ENCODE measurements at regions not wholly inside any gene's neighbourhood (a gene's known extent, or its start where the extent isn't known, plus 50 kb on each side); places are given as distances from the start of the nearest gene placed in this dataset.
"Not testable (repeated sequence)": the region's sequence is repeated elsewhere in the genome, so short reads cannot be mapped to it uniquely, and the experiment has no call there.

- DNase-seq, result no peak
Observed at GRCh38 chr12:84484798-84485197, 427.8 kb downstream of the SLC6A15 start.

DNA sequence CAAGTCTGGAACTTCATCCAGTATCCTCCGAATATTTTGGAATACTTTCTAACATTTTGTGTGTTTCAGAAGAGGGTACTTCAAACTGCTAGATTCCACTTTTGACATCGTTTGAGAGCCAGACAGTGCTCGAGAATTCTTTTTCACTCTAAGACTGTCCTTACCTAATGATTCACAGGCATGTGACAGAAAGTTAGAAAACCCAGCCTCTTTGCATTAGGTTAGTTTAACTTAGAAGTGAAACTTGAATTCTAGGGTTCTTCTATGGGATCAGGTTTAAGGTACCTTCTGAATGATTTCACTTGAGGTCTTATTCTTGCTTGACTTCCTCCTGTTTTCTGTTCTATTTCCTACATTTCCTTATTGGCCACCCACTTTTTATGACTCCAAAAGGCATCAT lies 431.8 kb downstream of the SLC6A15 start:
- DNase-seq, result no peak

DNA sequence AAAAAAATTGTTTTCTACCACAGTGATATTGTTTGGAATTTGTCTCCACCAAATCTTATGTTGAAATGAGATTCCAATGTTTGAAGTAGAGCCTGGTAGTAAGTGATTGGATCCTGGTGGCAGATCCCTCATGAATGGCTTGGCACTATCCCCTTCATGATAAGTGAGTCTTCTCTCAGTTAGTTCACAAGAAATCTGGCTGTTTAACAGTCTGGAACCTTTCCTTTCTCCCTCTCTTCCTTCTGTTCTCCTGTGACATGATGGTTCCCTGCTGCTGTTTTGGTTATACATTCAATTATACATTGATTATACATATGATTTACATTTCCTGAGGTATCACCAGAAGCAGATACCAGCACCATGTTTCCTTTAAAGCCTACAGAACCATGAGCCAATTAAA lies 442.2 kb downstream of the SLC6A15 start:
- no peak for DNase-seq

DNA sequence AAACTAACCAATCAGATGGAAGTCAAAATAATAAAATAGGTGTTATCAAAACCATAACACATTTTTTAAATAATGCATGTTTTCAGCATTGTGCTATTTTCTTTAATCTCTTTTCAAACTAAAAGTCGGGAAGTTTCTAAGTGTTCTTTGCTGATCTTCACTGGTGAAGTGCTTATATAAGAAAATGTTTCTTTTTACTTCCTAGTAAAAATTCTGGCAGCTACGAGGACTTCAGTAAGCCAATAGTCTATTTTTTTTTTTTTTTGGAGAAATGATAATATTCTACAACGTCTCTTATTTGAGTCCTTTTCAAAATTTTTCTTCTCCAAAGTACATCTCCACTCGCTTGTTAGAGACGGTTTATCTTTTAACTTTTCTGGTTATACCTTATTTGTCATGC lies 448.0 kb downstream of the SLC6A15 start:
- DNase-seq, result no peak

DNA sequence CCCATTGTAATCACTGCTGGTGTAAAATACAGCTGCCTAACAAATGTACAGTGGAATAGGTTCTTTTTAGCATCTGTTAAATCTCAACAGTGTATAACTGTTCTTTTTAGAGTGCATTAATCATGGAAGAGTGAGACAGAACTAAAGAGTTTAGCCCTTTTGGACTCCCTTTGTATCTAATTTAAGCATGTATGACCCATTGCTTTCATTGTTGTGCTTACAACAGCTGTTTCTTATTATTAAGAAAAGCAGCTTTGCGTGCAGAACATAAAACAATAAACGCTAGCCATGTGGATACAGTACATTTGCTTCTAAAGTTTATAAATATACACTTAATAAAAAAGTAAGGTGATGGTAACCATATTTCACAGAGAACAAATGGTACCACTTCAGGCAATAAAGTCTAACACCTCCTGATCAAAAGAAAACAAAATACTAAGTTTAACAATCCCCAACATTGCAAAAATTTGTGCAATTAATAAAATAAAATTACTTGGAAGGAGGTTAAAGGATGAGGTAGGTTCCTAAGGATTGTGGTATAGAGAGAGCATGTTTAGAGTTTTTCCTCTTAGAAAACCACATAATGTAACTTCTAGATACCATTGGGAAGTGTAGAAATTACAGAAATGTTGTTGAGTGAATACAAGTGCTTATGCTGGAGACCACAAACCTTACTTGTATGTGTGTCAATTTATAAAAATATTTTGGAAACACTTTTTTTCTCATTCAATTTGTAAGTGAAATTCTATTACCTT lies 448.7 kb downstream of the SLC6A15 start:
- no peak for DNase-seq

DNA sequence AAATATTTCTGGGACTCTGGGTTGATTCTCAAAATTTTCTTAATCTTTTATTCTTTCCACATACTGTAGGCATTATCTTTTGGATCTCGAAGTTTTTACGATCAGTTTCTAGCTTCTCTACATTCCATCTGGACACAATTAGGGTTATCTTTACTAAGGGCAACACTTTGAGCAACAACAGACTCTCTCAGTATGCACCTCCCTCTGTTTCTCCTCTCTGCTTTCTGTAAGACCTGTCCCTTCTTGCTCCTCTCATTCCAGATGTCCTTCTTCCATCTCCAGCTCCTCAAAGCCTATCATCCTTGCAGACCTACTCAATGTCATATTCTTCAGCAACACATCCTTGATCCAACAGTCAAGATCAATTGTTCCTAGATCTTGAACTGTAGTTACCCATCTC lies 457.0 kb downstream of the SLC6A15 start:
- no peak for DNase-seq

GRCh38 chr12:84446478-84446877 lies 466.1 kb downstream of the SLC6A15 start:
- not testable (repeated sequence) for DNase-seq

DNA sequence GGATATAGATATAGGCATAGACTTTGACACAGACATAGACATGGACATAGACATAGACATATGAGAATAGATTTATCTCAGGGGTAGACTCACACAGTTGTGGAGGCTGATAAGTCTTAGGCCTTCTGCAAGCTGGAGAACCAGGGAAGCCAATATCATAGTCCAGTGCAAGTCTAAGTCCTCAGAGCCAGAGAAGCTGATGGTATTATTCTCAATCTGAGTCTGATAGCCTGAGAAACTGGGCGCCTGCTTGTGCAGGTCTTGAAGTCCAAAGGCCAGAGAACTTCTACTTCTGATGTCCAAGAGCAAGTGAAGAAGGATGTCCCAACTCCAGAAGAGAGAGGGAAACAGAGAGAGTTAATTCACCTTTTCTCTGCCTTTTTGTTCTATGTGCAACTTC lies 476.5 kb downstream of the SLC6A15 start:
- no peak for DNase-seq

DNA sequence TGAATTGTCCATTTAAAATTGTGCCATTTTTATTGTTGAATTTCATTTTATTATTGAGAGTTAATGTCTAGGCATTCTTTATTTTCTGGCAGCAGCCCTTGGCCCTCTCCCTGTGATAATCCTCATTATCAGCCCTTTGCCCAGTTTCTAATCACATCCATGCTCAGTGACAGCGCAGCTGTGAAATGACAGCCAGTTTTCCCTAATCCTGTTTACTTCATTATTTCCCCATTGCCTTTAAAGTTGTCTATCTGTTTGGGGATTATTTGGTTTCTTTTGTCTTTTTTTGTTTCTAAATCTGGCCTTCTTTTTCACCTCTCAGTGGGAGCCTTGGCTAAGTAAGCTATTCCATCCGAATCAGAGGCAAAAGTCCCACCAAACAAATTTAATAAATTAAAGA lies 476.9 kb downstream of the SLC6A15 start:
- no peak for DNase-seq

DNA sequence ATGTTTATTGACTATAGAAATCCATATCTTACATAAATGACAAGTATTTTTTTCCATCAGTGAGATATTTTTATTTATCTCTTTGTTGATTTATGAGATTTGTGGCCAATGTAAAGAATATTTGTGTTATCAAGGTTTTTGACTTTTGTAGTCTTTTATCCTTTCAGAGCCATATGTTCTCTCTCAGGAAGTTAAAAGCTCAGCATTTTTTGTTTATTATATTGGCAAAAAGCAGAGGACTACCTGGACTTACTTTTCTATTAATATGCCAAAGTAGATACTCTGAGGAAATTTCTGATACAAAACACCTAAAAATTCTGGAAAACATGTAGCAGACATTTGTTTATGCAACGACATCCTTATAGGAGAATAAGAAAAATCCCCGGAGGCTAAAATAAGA lies 490.3 kb downstream of the SLC6A15 start:
- DNase-seq, result no peak

DNA sequence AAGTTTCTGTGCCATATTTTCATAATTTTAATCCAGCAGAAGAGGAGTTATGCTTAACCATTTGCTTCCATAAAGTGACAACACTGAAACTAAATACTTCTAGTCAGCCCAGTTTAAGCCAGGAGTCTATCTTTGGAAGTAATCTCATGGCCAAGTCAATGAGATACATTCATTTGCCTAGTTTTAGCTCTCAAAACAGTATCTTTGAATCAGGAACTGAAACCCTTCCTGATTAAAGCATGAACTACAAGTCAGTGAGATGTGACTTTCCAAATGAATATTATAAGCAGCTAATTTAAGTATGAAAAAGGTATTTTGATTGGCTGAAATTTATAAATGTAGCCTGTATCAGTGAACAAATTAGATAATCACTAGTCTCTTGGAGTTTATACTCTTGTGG lies 491.5 kb downstream of the SLC6A15 start:
- no peak for DNase-seq

DNA sequence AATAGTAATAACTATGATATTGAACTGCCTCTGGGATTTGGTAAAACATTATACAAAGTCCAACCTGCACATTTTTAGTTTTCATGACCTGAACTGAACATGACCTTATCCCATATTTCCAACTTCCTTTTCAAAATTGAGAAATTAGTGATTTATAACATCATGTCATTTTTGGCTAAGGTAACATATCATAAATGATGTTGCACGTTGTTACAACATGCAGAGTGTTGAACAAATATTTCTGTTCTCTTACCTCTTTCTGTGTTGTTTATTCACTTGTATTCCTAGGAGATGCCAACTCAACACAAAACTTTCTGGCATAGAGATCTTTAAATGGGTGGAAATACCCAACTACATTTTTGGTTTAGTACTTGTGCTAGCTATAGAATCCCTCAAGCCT lies 496.0 kb downstream of the SLC6A15 start:
- DNase-seq, result no peak

DNA sequence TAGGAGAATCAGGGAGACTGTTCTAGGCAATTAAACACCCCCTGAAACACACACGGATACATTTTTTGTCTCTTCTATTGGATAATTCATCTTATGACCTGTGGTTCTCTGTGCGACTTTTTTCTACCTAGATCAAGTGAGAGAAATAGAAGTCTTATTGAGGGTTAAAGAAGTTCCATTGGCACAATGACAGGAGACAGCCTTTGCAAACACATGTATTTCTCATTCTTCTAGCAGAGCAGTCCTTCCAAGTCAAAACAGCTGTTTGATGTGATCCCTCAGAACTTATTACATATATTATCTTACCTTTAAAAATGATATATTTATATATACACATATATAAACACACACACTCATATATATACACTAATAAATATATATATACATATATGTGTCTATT lies 496.7 kb downstream of the SLC6A15 start:
- no peak for DNase-seq

GRCh38 chr12:84413656-84414055 lies 498.9 kb downstream of the SLC6A15 start:
- DNase-seq, result peak; percentile 5

- no peak for DNase-seq
Observed at GRCh38 chr12:84412226-84412625, 500.4 kb downstream of the SLC6A15 start.

DNA sequence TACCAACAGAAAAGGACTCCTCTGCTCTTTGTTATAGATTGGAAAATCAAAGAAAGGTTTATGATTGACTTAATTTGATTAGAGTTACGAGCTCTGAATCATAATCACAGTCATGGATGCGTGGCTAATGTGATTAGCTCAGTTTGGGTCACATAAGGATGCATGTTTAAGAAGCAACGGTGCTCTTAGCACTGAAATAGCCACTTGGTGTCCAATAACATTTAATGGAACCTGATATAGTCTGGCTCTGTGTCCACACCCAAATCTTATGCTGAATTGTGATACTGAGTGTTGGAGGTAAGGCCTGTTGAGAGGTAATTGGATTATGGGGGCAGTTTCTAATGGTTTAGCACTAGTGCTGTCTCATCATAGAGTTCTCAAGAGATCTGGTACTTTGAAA lies 501.6 kb downstream of the SLC6A15 start:
- DNase-seq, result no peak

- DNase-seq, result no peak
Observed at GRCh38 chr12:84408936-84409335, 503.7 kb downstream of the SLC6A15 start.

DNA sequence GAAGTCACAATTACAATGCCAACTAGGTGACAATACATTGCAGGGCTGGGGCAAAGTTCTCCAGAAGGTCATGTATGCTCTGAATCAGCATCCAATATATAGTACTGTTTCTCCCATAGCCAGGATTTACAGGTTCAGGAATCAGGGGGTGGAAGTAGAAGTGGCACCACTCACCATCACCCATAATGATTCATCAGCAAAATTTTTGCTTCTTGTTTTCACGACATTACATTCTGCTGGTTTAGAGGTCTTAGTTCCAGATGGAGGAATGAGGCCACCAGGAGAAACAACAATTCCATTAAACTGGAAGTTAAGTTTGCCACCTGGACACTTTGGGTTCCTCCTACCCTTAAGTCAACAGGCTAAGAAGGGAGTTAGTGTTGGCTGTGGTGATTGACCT lies 505.9 kb downstream of the SLC6A15 start:
- DNase-seq, result not testable (repeated sequence)

DNA sequence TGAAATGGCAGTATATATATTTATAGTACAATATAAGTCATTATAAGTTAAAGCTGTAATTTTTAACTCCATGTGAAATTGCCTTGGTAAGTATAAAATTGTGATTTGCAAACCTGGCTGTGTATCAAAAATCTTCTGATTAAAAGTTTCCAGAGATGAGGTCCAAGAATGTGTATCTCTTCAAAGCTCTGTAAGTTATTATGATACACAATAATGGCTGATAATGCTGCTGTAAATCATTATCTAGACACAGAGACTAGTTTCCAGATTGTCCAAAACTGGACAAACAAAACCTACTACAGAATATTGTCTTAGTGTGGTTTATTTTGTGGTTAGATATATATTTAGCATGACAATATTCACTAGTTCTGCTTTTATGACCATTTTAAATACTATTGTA lies 514.8 kb downstream of the SLC6A15 start:
- DNase-seq, result no peak

- DNase-seq, result no peak
Observed at GRCh38 chr12:84397263-84397662, 515.3 kb downstream of the SLC6A15 start.

DNA sequence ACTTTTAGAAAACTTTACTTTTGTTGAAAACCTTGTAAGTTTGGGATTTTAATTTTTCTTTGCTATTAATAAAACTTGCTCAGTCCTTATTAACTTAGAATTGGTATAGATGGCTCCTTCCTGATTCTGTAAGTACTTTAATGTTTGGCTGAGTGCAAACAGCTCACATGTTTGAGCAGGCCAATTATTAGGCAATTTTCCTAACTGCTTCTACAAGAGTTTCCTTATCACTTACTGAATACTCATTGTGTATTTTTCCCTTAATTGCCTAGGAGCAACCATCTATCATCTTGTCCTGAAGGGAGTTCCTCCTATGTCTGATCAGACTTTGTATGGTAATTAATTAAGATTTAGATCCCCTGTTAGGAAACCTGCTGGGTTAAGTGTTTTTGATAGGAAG lies 521.4 kb downstream of the SLC6A15 start:
- DNase-seq, result not testable (repeated sequence)

GRCh38 chr12:84384384-84384783 lies 528.2 kb downstream of the SLC6A15 start:
- no peak for DNase-seq

DNA sequence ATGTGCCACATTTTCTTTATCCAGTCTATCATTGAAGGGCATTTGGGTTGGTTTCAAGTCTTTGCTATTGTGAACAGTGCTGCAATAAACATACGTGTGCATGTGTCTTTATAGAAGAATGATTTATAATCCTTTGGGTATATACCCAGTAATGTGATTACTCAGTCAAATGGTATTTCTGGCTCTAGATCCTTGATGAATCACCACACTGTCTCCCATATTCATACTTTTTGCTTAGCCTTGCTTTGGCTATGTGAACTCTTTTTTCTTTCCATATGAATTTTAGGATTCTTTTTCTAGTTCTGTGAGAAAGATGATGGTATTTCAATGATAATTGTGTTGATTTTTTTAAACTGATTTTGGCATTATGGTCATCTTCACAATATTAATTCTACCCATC lies 530.1 kb downstream of the SLC6A15 start:
- DNase-seq, result peak; percentile 46

DNA sequence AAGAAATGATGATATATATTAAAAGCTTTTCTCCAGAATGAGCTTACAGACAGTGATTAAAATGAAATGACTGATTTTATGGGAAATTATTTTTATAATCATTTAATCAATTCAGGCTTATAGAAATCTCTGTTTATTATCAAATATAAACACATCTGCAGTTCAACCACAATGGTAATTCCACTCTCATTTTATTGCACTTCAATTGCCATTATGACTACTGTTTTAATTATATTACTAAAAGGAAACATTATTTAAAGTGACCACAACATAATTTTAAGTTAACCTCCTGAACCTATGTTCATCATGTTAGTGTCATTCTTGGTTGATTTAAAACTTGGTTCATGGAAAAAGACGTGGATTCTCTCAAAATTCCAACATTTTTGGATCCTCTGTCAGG lies 536.3 kb downstream of the SLC6A15 start:
- DNase-seq, result no peak

GRCh38 chr12:84375449-84376170 lies 537.0 kb downstream of the SLC6A15 start:
- no peak for DNase-seq

All from amniotic stem cell (primary cell).